Right lobe of liver (tissue), 4 donors: ENCODE measurements at regions not wholly inside any gene's neighbourhood (a gene's known extent, or its start where the extent isn't known, plus 50 kb on each side); places are given as distances from the start of the nearest gene placed in this dataset.

Experiments
- POLR2A ChIP-seq: fragments of 450-650 bp; IDR thresholded peaks from one replicate; pipeline ENCODE4 v1.6.1; 2017; ENCODE audit warnings: antibody characterized with exemption, mild to moderate bottlenecking
- TF ChIP-seq, protein P1 (sequence below), 4 donors: fragments of 200-600 bp in 3 of 4; fragments of 450-650 bp in 1 of 4; IDR thresholded peaks; one replicate each; pipeline versions ENCODE4 v1.5.1 to v1.8.0; 2016 to 2022; ENCODE audit warnings: antibody characterized with exemption in 4 of 4, mild to moderate bottlenecking in 2 of 4
- donor health status: DM: no; HTN: no; CAD: no.
- donor health status: DM: no; HTN: no; CAD: no.
- donor health status: DM: no; HTN: yes; CAD: no.

DNA sequence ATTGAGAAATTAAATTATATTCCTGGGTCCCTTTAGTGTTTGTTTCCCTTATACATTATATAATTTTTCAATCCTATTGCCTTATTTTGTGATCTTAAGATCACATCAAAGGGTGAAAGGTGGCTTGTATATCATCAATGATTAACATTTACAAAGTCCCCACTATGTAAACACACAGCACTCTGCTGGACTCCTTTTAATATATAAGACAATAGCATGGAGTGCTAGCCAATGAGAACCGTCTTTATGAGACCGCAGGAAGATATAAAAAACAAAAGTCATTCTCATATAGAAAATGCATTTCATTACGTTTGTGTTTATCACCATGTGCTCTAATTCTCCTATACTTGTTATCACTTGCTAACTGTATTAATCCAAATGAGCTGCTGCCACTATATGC, 108.5 kb downstream of the HOXA1 start:
- TF ChIP-seq, protein P1, sequence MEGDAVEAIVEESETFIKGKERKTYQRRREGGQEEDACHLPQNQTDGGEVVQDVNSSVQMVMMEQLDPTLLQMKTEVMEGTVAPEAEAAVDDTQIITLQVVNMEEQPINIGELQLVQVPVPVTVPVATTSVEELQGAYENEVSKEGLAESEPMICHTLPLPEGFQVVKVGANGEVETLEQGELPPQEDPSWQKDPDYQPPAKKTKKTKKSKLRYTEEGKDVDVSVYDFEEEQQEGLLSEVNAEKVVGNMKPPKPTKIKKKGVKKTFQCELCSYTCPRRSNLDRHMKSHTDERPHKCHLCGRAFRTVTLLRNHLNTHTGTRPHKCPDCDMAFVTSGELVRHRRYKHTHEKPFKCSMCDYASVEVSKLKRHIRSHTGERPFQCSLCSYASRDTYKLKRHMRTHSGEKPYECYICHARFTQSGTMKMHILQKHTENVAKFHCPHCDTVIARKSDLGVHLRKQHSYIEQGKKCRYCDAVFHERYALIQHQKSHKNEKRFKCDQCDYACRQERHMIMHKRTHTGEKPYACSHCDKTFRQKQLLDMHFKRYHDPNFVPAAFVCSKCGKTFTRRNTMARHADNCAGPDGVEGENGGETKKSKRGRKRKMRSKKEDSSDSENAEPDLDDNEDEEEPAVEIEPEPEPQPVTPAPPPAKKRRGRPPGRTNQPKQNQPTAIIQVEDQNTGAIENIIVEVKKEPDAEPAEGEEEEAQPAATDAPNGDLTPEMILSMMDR (IDR thresholded peaks at IDR 0.05), result no peak
- TF ChIP-seq POLR2A, result no peak
